EH (cell line): ENCODE measurements at regions not wholly inside any gene's neighbourhood (a gene's known extent, or its start where the extent isn't known, plus 50 kb on each side); places are given as distances from the start of the nearest gene placed in this dataset.

ENCODE experiments used
- DNase-seq: peaks from one replicate; pipeline ENCODE4 v3.0.0-alpha.2; 2015; ENCODE audit warnings: low read depth

- DNase-seq, result no peak
Observed at GRCh38 chr3:59580996-59581395, 531.2 kb upstream of the CFAP20DC start.

GRCh38 chr3:59580499-59580898, 530.7 kb upstream of the CFAP20DC start:
- DNase-seq, result no peak

- no peak for DNase-seq
Observed at GRCh38 chr3:59578129-59578528, 528.3 kb upstream of the CFAP20DC start.

DNA sequence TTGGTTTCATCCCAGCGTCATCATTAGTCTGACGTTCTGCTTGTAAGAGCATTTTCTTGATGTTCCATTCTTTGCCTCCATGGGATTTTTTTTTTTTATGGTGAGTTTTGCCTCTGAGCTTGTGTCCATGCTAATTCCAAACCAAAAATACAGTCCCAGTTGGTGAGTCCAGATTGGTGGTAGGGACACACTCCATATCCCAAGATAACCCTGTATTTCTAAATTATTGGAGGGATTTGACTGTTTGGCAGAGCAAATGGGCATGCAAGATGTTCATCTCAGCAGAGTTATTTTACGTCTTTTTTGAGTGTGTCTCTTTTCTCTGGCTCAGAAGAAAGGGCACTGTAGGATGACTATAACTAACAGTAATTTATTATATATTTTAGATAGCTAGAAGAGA, 526.8 kb upstream of the CFAP20DC start:
- DNase-seq, result no peak

DNA sequence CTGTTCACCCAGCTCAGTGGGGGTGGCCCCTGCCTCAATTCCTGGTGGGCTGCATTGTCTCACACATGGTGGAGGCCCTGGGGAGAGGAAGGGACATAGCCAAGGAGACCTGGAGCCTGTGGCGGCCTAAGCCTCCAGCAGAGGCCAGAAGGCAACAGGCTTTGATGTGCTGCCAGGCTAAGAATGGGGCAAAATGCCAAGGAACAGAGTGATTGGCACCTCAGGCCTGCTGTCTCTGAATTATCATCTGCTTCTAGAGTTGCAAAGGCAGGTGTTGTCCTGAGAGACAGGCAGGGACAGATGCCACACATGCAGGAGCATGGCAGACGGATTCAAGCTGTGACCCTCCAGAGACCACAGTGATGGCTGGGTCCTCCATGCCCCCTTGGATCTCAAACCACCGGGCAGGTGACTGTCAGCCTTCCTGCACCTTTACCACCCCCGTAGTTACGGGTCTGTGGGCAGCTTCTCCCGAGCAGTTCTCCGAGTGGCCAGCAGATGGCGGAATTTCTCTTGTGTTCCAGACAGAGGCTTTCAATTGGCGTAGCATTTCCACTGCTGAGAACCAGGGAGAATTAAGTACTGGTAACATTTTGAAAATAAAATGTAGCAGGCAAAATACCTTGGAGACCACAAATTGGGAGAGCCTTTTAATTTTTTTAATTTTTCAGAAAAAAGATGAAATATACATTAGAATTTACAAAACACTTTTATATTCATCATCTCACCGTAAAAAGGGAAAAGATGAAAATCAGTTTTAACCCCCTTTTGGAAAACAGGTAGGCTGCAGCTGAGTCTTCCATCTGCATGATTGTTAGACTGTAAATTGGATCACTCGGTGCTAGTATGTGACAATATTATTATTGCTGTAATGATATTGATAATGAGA, 525.5 kb upstream of the CFAP20DC start:
- DNase-seq, result peak; percentile 72

GRCh38 chr3:59573911-59574310, 524.1 kb upstream of the CFAP20DC start:
- DNase-seq, result peak; percentile 90

DNA sequence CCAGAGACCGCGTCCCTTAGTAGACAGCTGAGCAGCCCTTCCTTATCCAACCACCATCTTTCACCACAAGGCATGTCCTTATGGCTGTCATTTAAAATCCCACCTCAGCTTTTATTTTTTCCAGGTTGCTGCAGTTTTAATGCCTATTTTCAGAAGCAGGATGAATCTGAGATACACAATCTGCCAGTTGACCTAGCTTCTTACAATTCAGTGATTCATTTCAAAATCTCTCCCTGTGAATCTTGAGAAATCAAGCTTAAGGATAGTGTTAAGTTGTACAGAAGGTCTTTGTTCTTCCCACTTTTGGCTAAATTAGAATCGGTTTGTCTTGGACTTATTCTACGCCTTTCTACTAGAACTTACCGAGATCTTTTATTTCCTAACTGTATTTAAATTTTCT, 522.3 kb upstream of the CFAP20DC start:
- peak; percentile 1 for DNase-seq

DNA sequence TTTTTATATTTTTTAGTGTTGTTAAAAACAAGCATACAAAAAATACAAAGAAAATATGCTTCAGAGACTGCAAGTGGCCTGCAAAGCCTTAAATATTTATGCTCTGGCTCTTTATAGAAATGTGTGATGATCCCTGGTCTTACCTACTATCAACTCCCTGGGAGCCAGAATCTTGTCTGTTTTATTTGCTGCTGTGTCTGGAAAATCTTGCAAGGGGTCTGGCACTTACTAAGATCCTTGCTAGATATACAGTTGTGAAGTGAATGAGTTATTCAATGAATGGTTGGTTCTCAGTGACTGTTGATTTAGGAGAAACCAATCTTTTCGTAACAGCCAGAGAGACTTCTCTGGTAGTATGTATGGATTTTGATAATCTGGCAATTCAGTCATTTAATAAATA, 521.0 kb upstream of the CFAP20DC start:
- no peak for DNase-seq

DNA sequence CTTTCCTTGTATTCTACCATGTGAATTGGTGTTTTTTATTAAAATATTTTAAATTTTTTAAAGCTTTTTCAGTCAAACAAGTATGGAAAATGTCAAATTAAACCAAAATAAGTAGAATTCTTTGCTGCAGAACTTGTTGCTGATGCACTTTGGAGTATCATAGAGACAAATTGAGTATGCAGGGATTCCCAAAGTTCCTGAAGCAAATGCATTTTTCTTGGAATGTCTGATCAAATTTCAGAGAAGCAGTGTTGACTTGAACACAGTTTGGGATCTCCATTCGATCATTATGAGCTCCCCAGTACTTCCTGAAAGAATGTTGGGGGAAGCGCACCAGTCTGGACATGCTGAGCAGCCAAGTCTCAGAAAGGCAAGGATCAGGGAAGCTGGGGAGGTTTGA, 517.8 kb upstream of the CFAP20DC start:
- peak; percentile 62 for DNase-seq

- no peak for DNase-seq
Observed at GRCh38 chr3:59566481-59566975, 516.7 kb upstream of the CFAP20DC start.

DNA sequence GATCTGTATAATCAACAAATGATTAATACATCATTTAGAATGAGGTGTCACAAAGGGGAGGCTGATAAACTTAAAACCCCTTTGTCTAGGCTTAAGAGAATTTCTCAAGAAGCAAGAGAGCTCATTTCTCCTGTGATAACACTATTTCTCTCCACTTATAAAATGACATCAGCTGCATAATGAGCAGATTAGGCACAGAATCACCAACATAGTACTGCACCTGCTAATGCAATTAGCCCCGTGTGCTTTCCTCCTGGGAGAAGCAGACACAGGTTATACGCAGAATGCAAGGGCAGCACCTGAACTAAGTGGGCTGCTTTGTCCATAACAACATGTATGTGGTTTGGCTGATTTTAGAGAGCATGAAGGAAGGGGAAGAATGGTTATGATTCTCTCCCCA, 515.3 kb upstream of the CFAP20DC start:
- DNase-seq, result no peak

DNA sequence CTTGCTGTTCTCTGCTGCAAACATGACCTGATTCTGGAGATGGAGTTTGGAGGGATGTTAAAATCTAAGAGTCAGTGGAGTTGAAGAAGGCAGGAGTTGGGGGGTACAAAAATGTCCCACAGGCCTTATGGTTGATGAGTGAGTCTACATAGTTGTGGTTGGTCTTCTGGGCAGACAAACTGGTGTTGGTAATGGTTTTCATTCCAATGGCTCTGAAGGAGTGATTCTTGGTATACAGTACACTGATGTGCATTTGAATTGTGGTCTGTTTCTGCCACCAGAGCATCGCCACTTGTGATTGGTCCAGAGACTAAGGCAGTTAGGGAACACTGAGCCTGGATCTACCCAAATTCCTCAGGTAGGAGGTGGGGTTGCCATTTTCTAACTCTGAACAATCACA, 514.1 kb upstream of the CFAP20DC start:
- DNase-seq, result peak; percentile 67

GRCh38 chr3:59563072-59563605, 513.3 kb upstream of the CFAP20DC start:
- DNase-seq, result peak; percentile 59

DNA sequence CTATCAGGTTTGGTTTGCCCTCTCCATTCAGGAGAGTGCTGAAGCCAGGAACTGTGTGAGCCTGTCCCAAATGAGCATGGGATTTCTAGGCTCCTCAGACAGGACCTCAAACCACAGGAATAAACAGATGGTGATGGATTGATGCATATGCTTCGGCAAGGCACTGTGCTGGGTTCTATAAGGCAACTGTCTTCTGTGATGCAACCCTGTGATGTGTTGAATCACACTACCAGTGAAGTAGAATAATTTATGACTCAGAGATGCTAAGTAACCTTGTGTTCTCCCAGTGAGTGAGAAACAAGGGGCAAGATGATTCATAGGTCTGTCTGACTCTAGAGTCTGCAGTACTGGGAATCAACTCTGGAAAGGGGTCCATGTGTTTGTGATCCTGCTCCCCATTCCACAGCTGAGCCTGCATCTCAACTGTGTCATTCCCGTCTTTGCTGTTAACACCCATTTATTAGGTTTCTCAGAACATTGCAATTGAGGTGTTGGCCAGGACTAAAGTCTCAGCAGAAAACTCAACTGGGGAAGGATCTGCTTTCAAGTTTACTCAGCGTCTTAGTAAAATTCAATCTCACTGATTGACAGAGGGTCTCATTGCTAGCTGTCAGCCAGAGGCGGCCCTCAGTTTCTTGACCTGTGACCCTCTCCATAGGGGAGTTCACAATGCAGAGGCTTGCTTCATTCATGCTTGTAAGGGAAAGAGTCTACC, 510.1 kb upstream of the CFAP20DC start:
- DNase-seq, result peak; percentile 97

DNA sequence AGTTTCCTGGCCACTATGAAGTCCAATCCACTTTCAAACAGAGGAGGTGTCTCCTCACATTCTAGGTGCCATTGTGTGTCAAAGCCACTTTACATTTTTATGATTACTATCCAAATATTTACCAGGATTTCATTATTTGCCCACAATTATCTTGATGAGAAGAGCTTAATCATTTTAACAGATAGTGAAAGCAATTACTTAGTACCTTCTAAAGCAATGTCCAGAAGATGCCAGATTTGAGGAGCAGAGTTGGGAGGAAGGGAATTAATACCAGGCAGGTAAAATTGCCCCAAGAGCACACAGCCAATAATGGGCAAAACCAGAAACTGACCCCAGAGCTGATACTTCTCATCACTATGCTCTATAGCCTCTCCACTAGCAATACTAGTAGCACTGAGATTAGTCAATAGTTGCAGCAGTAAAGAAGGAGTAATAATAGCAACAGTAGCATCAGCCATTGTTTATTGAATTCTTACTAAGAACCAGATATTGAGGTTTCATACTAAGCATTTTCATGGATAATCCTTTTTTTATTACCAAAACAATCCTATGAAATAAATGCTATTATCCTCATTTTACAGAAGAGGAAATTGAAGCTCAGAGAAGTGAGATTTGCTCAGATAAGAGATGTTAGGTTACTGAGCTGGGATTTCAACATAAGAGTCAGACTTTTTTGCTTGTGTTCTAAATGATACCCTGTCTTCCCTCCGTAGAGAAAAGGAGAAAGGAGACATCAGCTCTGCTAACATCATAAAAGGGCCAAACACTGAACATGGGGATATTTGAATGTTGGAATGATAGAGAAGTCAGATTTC, 509.3 kb upstream of the CFAP20DC start:
- DNase-seq, result no peak

GRCh38 chr3:59555593-59556315, 505.9 kb upstream of the CFAP20DC start:
- peak; percentile 17 for DNase-seq

DNA sequence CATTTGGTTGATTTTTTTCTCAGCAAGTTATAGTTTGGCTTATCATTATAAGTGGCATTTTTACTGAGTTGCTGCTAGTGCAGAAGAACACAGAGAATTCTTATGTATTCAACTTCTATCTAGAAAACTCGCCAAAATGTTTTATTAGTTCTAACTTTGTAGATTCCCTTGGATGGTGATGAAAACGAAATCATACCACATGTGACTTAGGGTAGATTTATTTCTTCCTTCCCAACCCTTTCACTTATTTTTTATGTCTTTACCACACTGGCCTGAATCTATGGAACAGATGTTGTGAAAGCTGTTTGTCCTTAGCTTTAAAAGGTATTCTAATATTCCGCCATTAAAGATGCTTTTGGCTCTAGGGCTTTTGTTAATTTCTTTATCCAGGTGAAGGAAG, 503.3 kb upstream of the CFAP20DC start:
- DNase-seq, result no peak

DNA sequence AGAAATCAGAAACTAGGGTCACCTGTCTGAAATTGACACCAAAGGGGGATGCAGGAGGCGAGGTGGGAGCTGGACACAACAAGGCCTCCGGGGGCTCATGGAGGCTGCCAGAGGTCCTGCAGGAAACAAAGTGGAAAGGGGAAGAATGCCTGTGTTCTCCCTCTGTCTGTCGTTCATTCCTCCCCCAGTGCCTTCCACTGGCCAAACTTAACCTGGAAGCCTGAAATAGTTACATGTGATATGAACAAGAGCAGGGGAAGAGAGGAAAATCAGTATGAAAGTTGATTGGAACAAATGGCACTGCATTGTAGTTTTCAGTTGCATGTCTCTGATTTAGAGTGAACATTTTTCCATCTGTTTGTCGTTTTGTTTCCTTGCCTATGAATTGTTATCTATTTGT, 502.0 kb upstream of the CFAP20DC start:
- no peak for DNase-seq

DNA sequence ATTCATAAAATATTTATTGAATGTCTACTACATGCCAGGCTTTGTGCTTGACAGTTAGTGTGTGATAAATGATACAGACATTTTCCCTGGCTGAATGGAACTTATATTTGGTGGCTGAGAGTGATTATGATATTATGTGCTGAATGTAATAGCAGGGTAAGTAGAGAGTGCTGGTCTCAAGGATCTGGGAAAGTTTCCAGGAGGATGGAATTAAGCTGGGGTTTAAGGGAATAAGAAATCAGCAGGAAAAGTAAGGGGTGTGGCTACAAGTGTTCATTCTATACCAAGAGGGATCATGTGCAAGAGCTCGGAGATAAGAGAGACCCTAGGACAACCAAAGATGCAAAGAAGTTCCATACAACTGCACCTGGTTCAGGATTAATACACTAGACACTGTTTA, 500.1 kb upstream of the CFAP20DC start:
- no peak for DNase-seq

DNA sequence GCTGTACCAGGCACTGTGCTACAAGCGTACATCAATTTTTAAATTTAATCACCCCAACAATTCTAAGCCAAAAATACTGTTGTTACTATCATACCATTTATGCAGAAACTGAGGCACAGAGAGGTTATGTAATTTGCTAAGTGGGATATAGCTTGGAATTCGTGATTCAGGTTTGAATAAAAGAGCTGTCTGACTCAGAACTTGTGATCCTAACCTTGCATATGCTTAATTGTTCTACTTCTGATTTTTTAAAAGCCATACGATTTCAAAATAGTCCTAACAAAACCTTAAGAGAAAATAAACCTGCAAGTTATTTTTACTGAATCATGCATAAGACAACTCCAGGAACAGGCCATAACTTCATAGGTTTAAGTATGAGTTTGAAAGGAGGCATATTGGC, 498.0 kb upstream of the CFAP20DC start:
- no peak for DNase-seq

DNA sequence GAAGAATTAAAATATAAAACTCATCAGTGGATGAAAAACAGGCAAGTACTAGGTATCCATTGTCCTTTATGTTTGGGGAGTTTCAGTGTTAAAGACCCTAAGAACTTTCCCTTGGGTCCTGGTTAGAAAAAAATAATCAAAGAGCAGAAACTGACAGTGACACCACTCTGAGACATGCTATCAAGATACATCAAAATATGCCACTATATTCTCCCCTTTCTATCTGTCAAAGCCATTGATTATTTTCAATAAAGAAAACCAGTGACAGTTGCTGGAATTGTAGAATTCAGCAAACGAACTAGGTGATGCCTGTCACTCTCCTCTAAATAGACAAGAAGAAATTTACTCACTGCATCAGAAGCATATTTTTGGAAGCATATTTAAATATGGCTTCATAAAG, 496.7 kb upstream of the CFAP20DC start:
- no peak for DNase-seq
